ENCODE measurements at regions not wholly inside any gene's neighbourhood (a gene's known extent, or its start where the extent isn't known, plus 50 kb on each side); places are given as distances from the start of the nearest gene placed in this dataset.

GRCh38 chr4:131063878-131064277, 1967.9 kb downstream of the C4orf33 start:
- Mint-ChIP-seq H3K9me3 (peaks cover 12% of the 10 kb centered on the region), H3K27me3 (no peaks in the 10 kb centered on the region), H3K36me3 (ENCODE audit: insufficient read depth) (no peaks in the 10 kb centered on the region), H3K4me3 (no peak overlapping the region), H3K27ac (ENCODE audit: low read depth) (no peak overlapping the region), H3K4me1 (no peaks in the 10 kb centered on the region)
- ATAC-seq (replicated peaks; ENCODE audit: extremely low read depth, poor library complexity, severe bottlenecking) = no peak
- no peak for DNase-seq (ENCODE audit: low spot score in 2 of 2)

- no peak for DNase-seq (ENCODE audit: low spot score in 2 of 2)
- no peaks in the 10 kb centered on the region for H3K4me1 Mint-ChIP-seq
- no peak for ATAC-seq (replicated peaks; ENCODE audit: extremely low read depth, poor library complexity, severe bottlenecking)
- H3K9me3 Mint-ChIP-seq = peaks cover 12% of the 10 kb centered on the region
- no peak overlapping the region for H3K27ac Mint-ChIP-seq (ENCODE audit: low read depth)
- H3K27me3 Mint-ChIP-seq = no peaks in the 10 kb centered on the region
- peaks cover 1% of the 10 kb centered on the region for H3K36me3 Mint-ChIP-seq (ENCODE audit: insufficient read depth)
- no peak overlapping the region for H3K4me3 Mint-ChIP-seq
Observed at GRCh38 chr4:131081069-131081468, 1985.1 kb downstream of the C4orf33 start.

GRCh38 chr4:131084997-131085396, 1989.0 kb downstream of the C4orf33 start:
- H3K9me3 Mint-ChIP-seq = peaks cover 18% of the 10 kb centered on the region
- no peaks in the 10 kb centered on the region for H3K4me1 Mint-ChIP-seq
- H3K27ac Mint-ChIP-seq (ENCODE audit: low read depth) = no peak overlapping the region
- peaks cover 1% of the 10 kb centered on the region for H3K36me3 Mint-ChIP-seq (ENCODE audit: insufficient read depth)
- no peaks in the 10 kb centered on the region for H3K27me3 Mint-ChIP-seq
- no peak for DNase-seq (ENCODE audit: low spot score in 2 of 2)
- H3K4me3 Mint-ChIP-seq = no peak overlapping the region
- ATAC-seq (replicated peaks; ENCODE audit: extremely low read depth, poor library complexity, severe bottlenecking) = no peak

- Mint-ChIP-seq H3K27ac (ENCODE audit: low read depth) (no peak overlapping the region), H3K9me3 (peaks cover 7% of the 10 kb centered on the region), H3K4me3 (no peak overlapping the region), H3K36me3 (ENCODE audit: insufficient read depth) (peaks cover 2% of the 10 kb centered on the region), H3K4me1 (no peaks in the 10 kb centered on the region), H3K27me3 (no peaks in the 10 kb centered on the region)
- ATAC-seq (replicated peaks; ENCODE audit: extremely low read depth, poor library complexity, severe bottlenecking) (no peak), DNase-seq (ENCODE audit: low spot score in 2 of 2) (no peak)
Observed at GRCh38 chr4:131091896-131092295, 1995.9 kb downstream of the C4orf33 start.

GRCh38 chr4:131093303-131093702, 1997.4 kb downstream of the C4orf33 start:
- no peak for ATAC-seq (replicated peaks; ENCODE audit: extremely low read depth, poor library complexity, severe bottlenecking)
- H3K9me3 Mint-ChIP-seq = peaks cover 7% of the 10 kb centered on the region
- no peaks in the 10 kb centered on the region for H3K27me3 Mint-ChIP-seq
- H3K4me3 Mint-ChIP-seq = no peak overlapping the region
- no peaks in the 10 kb centered on the region for H3K4me1 Mint-ChIP-seq
- H3K27ac Mint-ChIP-seq (ENCODE audit: low read depth) = no peak overlapping the region
- peaks cover 2% of the 10 kb centered on the region for H3K36me3 Mint-ChIP-seq (ENCODE audit: insufficient read depth)
- DNase-seq (ENCODE audit: low spot score in 2 of 2) = no peak

- Mint-ChIP-seq H3K9me3 (peaks cover 15% of the 10 kb centered on the region), H3K4me1 (no peaks in the 10 kb centered on the region), H3K27me3 (no peaks in the 10 kb centered on the region), H3K4me3 (no peak overlapping the region), H3K27ac (ENCODE audit: low read depth) (no peak overlapping the region), H3K36me3 (ENCODE audit: insufficient read depth) (peaks cover 2% of the 10 kb centered on the region)
- ATAC-seq (replicated peaks; ENCODE audit: extremely low read depth, poor library complexity, severe bottlenecking) = no peak
- DNase-seq (ENCODE audit: low spot score in 2 of 2) = no peak
Observed at GRCh38 chr4:131098976-131099375, 2003.0 kb downstream of the C4orf33 start.

- Mint-ChIP-seq H3K4me3 (no peak overlapping the region), H3K27ac (ENCODE audit: low read depth) (no peak overlapping the region), H3K36me3 (ENCODE audit: insufficient read depth) (no peaks in the 10 kb centered on the region), H3K4me1 (no peaks in the 10 kb centered on the region), H3K9me3 (peaks cover 13% of the 10 kb centered on the region), H3K27me3 (no peaks in the 10 kb centered on the region)
- ATAC-seq (replicated peaks; ENCODE audit: extremely low read depth, poor library complexity, severe bottlenecking) = no peak
- no peak for DNase-seq (ENCODE audit: low spot score in 2 of 2)
Observed at GRCh38 chr4:131113273-131113672, 2017.3 kb downstream of the C4orf33 start.

GRCh38 chr4:131113704-131114103, 2017.8 kb downstream of the C4orf33 start:
- Mint-ChIP-seq H3K4me1 (no peaks in the 10 kb centered on the region), H3K4me3 (no peak overlapping the region), H3K27me3 (no peaks in the 10 kb centered on the region), H3K9me3 (peaks cover 11% of the 10 kb centered on the region), H3K36me3 (ENCODE audit: insufficient read depth) (no peaks in the 10 kb centered on the region), H3K27ac (ENCODE audit: low read depth) (no peak overlapping the region)
- DNase-seq (ENCODE audit: low spot score in 2 of 2) = no peak
- no peak for ATAC-seq (replicated peaks; ENCODE audit: extremely low read depth, poor library complexity, severe bottlenecking)

- Mint-ChIP-seq H3K4me1 (no peaks in the 10 kb centered on the region), H3K27me3 (no peaks in the 10 kb centered on the region), H3K27ac (ENCODE audit: low read depth) (no peak overlapping the region), H3K9me3 (peaks cover 6% of the 10 kb centered on the region), H3K4me3 (no peak overlapping the region), H3K36me3 (ENCODE audit: insufficient read depth) (no peaks in the 10 kb centered on the region)
- ATAC-seq (replicated peaks; ENCODE audit: extremely low read depth, poor library complexity, severe bottlenecking) = no peak
- DNase-seq (ENCODE audit: low spot score in 2 of 2) = no peak
Observed at GRCh38 chr4:131119661-131120060, 2023.7 kb downstream of the C4orf33 start.

- Mint-ChIP-seq H3K36me3 (ENCODE audit: insufficient read depth) (no peaks in the 10 kb centered on the region), H3K27me3 (no peaks in the 10 kb centered on the region), H3K9me3 (peaks cover 16% of the 10 kb centered on the region), H3K4me1 (no peaks in the 10 kb centered on the region), H3K4me3 (no peak overlapping the region), H3K27ac (ENCODE audit: low read depth) (no peak overlapping the region)
- DNase-seq (ENCODE audit: low spot score in 2 of 2) (no peak), ATAC-seq (replicated peaks; ENCODE audit: extremely low read depth, poor library complexity, severe bottlenecking) (no peak)
Observed at GRCh38 chr4:131137196-131137595, 2011.9 kb upstream of the PCDH10 start.

GRCh38 chr4:131159261-131159660, 1989.8 kb upstream of the PCDH10 start:
- H3K36me3 Mint-ChIP-seq (ENCODE audit: insufficient read depth) = no peaks in the 10 kb centered on the region

GRCh38 chr4:131192318-131192717, 1956.8 kb upstream of the PCDH10 start:
- ATAC-seq (replicated peaks; ENCODE audit: extremely low read depth, poor library complexity, severe bottlenecking) (no peak), DNase-seq (ENCODE audit: low spot score in 2 of 2) (no peak)
- no peaks in the 10 kb centered on the region for H3K4me1 Mint-ChIP-seq

More at GRCh38 chr4:131159261-131159660, 1989.8 kb upstream of the PCDH10 start:
- ATAC-seq (replicated peaks; ENCODE audit: extremely low read depth, poor library complexity, severe bottlenecking) (no peak), DNase-seq (ENCODE audit: low spot score in 2 of 2) (no peak)
- no peak overlapping the region for H3K4me3 Mint-ChIP-seq
- peaks cover 4% of the 10 kb centered on the region for H3K9me3 Mint-ChIP-seq
- H3K4me1 Mint-ChIP-seq = no peaks in the 10 kb centered on the region
- no peak overlapping the region for H3K27ac Mint-ChIP-seq (ENCODE audit: low read depth)
- H3K27me3 Mint-ChIP-seq = no peaks in the 10 kb centered on the region

GRCh38 chr4:131207589-131207988, 1941.5 kb upstream of the PCDH10 start:
- Mint-ChIP-seq H3K36me3 (ENCODE audit: insufficient read depth) (no peaks in the 10 kb centered on the region), H3K27me3 (no peaks in the 10 kb centered on the region), H3K4me3 (no peak overlapping the region), H3K27ac (ENCODE audit: low read depth) (no peak overlapping the region), H3K9me3 (peaks cover 11% of the 10 kb centered on the region), H3K4me1 (no peaks in the 10 kb centered on the region)
- DNase-seq (ENCODE audit: low spot score in 2 of 2) (no peak), ATAC-seq (replicated peaks; ENCODE audit: extremely low read depth, poor library complexity, severe bottlenecking) (no peak)

More at GRCh38 chr4:131192318-131192717, 1956.8 kb upstream of the PCDH10 start:
- Mint-ChIP-seq H3K36me3 (ENCODE audit: insufficient read depth) (no peaks in the 10 kb centered on the region), H3K27ac (ENCODE audit: low read depth) (no peak overlapping the region), H3K27me3 (no peaks in the 10 kb centered on the region), H3K4me3 (no peak overlapping the region), H3K9me3 (peaks cover 27% of the 10 kb centered on the region)

- no peaks in the 10 kb centered on the region for H3K4me1 Mint-ChIP-seq
- H3K4me3 Mint-ChIP-seq = no peak overlapping the region
- ATAC-seq (replicated peaks; ENCODE audit: extremely low read depth, poor library complexity, severe bottlenecking) = no peak
- no peaks in the 10 kb centered on the region for H3K36me3 Mint-ChIP-seq (ENCODE audit: insufficient read depth)
- H3K27ac Mint-ChIP-seq (ENCODE audit: low read depth) = no peak overlapping the region
- DNase-seq (ENCODE audit: low spot score in 2 of 2) = no peak
- peaks cover 7% of the 10 kb centered on the region for H3K9me3 Mint-ChIP-seq
- H3K27me3 Mint-ChIP-seq = no peaks in the 10 kb centered on the region
Observed at GRCh38 chr4:131248314-131248713, 1900.8 kb upstream of the PCDH10 start.
